SU-DHL-6 (cell line): ENCODE measurements at regions not wholly inside any gene's neighbourhood (a gene's known extent, or its start where the extent isn't known, plus 50 kb on each side); places are given as distances from the start of the nearest gene placed in this dataset.
A peak's percentile ranks its signal among the peaks of the same experiment; 100 is the strongest.

ENCODE experiments used
- H2AFZ ChIP-seq: fragments of 200-600 bp; sonication (generic); 2 replicates; pipeline ENCODE4 v1.6.1; 2014; ENCODE audit warnings: low read depth, mild to moderate bottlenecking, moderate library complexity, mixed read lengths, antibody characterized with exemption, low read length; ENCODE audit not compliant: severe bottlenecking
- H3F3A ChIP-seq: fragments of 200-600 bp; shearing (Covaris generic); 2 replicates; pipeline ENCODE4 v1.6.0; 2016; ENCODE audit warnings: antibody characterized with exemption, mild to moderate bottlenecking; ENCODE audit not compliant: insufficient read depth
- H3K27ac ChIP-seq: fragments of 200-600 bp; sonication (generic); 2 replicates; pipeline ENCODE4 v1.5.1; 2016; ENCODE audit warnings: low read depth, mild to moderate bottlenecking, low read length, moderate library complexity, mixed read lengths
- H3K27me3 ChIP-seq: fragments of 200-600 bp; sonication (generic), shearing (Covaris generic); 2 replicates; pipeline ENCODE4 v1.6.0; 2014; ENCODE audit warnings: mild to moderate bottlenecking, low read length
- H3K36me3 ChIP-seq: fragments of 200-600 bp; sonication (generic); 2 replicates; pipeline ENCODE4 v1.6.1; 2014; ENCODE audit warnings: mild to moderate bottlenecking, low read length, mixed read lengths
- H3K4me2 ChIP-seq: fragments of 300-600, 200-600 bp; shearing (Covaris generic), sonication (generic); 2 replicates; pipeline ENCODE4 v1.6.0; 2014; ENCODE audit warnings: low read length, low read depth, mild to moderate bottlenecking; ENCODE audit not compliant: poor library complexity, severe bottlenecking
- H3K4me3 ChIP-seq: fragments of 200-600 bp; sonication (generic); 2 replicates; pipeline ENCODE4 v1.5.1; 2014; ENCODE audit warnings: antibody characterized with exemption, low read length, mild to moderate bottlenecking, mixed read lengths; ENCODE audit not compliant: insufficient read depth, poor library complexity, severe bottlenecking
- H3K79me2 ChIP-seq: fragments of 200-600 bp; sonication (generic); 2 replicates; pipeline ENCODE4 v1.6.1; 2014; ENCODE audit warnings: mild to moderate bottlenecking, low read length, moderate library complexity; ENCODE audit not compliant: insufficient read depth
- H3K9ac ChIP-seq: fragments of 200-600 bp; sonication (generic); 2 replicates; pipeline ENCODE4 v1.7.0; 2014; ENCODE audit warnings: mild to moderate bottlenecking, low read length
- H3K9me2 ChIP-seq: fragments of 200-600 bp; sonication (generic); replicated peaks from 2 replicates; pipeline ENCODE4 v1.6.1; 2014; ENCODE audit warnings: low read length; ENCODE audit not compliant: insufficient read depth
- H3K9me3 ChIP-seq: fragments of 200-600 bp; sonication (generic); 2 replicates; pipeline ENCODE4 v1.6.1; 2014; ENCODE audit warnings: low read length, mixed read lengths; ENCODE audit not compliant: insufficient read depth
- H4K20me1 ChIP-seq: fragments of 200-600 bp; sonication (generic); 2 replicates; pipeline ENCODE4 v1.6.1; 2014; ENCODE audit warnings: low read depth, mild to moderate bottlenecking, antibody characterized with exemption, low read length, moderate library complexity, mixed read lengths
- EZH2phosphoT487 ChIP-seq: fragments of 200-600 bp; sonication (generic), shearing (Covaris generic); conservative IDR thresholded peaks from 2 replicates; pipeline ENCODE4 v1.6.1; 2018; ENCODE audit warnings: mild to moderate bottlenecking, antibody characterized with exemption, low read length, moderate library complexity, mixed read lengths
- TF ChIP-seq, protein P1 (sequence below): fragments of 200-600 bp; sonication (generic); IDR thresholded peaks from one replicate; pipeline ENCODE4 v1.5.1; 2017; ENCODE audit warnings: antibody characterized with exemption, mild to moderate bottlenecking, low read length, moderate library complexity; ENCODE audit not compliant: insufficient read depth, poor library complexity, severe bottlenecking

- Histone ChIP-seq H3F3A (no peaks in the 10 kb centered on the region), H3K9ac (no peak overlapping the region), H3K9me2 (no peaks in the 10 kb centered on the region), H3K36me3 (no peaks in the 10 kb centered on the region), H2AFZ (no peak overlapping the region), H3K27me3 (no peaks in the 10 kb centered on the region), H3K4me2 (no peak overlapping the region), H4K20me1 (no peaks in the 10 kb centered on the region), H3K4me3 (no peak overlapping the region), H3K9me3 (no peaks in the 10 kb centered on the region), H3K27ac (no peak overlapping the region), H3K79me2 (no peaks in the 10 kb centered on the region)
- no peak for TF ChIP-seq EZH2phosphoT487
- TF ChIP-seq, protein P1, sequence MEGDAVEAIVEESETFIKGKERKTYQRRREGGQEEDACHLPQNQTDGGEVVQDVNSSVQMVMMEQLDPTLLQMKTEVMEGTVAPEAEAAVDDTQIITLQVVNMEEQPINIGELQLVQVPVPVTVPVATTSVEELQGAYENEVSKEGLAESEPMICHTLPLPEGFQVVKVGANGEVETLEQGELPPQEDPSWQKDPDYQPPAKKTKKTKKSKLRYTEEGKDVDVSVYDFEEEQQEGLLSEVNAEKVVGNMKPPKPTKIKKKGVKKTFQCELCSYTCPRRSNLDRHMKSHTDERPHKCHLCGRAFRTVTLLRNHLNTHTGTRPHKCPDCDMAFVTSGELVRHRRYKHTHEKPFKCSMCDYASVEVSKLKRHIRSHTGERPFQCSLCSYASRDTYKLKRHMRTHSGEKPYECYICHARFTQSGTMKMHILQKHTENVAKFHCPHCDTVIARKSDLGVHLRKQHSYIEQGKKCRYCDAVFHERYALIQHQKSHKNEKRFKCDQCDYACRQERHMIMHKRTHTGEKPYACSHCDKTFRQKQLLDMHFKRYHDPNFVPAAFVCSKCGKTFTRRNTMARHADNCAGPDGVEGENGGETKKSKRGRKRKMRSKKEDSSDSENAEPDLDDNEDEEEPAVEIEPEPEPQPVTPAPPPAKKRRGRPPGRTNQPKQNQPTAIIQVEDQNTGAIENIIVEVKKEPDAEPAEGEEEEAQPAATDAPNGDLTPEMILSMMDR = peak; percentile 87
These were observed 174.5 kb downstream of the KATNAL1 start for GRCh38 chr13:30132623-30133553.

GRCh38 chr13:30129411-30129810 lies 177.9 kb downstream of the KATNAL1 start:
- no peaks in the 10 kb centered on the region for H4K20me1 ChIP-seq
- no peak overlapping the region for H3K4me2 ChIP-seq
- no peaks in the 10 kb centered on the region for H3K36me3 ChIP-seq
- H3K9ac ChIP-seq = no peak overlapping the region
- H3K27ac ChIP-seq = no peak overlapping the region
- no peaks in the 10 kb centered on the region for H3K27me3 ChIP-seq
- no peak overlapping the region for H2AFZ ChIP-seq
- H3K9me2 ChIP-seq = no peaks in the 10 kb centered on the region
- H3F3A ChIP-seq = no peaks in the 10 kb centered on the region
- no peaks in the 10 kb centered on the region for H3K9me3 ChIP-seq
- H3K79me2 ChIP-seq = no peaks in the 10 kb centered on the region
- TF ChIP-seq, protein P1 = no peak
- TF ChIP-seq EZH2phosphoT487 = no peak
- H3K4me3 ChIP-seq = no peak overlapping the region

DNA sequence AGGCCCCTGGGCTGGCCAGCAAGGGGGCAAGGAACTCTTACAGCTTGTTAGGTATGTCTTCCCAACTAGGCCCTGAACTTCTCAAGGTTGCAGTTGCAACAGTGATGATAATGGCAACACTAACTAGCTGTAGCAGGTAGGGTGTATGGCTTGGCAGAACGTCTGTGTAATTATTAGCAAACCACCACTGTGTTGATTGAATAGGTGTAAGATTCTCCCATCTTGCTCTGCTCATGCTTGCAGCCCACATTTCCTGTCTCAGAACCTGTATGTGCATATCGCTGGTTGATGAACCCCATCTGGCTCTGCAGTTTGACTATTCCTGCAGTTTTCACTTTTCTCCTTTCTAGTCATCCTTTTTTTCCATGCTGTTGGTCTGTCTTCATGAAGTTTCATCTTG lies 178.8 kb downstream of the KATNAL1 start:
- Histone ChIP-seq H3K4me2 (no peak overlapping the region), H3F3A (no peaks in the 10 kb centered on the region), H3K9ac (no peak overlapping the region), H2AFZ (no peak overlapping the region), H3K4me3 (no peak overlapping the region), H3K36me3 (no peaks in the 10 kb centered on the region), H3K27me3 (no peaks in the 10 kb centered on the region), H3K27ac (no peak overlapping the region), H3K9me3 (no peaks in the 10 kb centered on the region), H3K9me2 (no peaks in the 10 kb centered on the region), H4K20me1 (no peaks in the 10 kb centered on the region), H3K79me2 (no peaks in the 10 kb centered on the region)
- TF ChIP-seq, protein P1 = no peak
- no peak for TF ChIP-seq EZH2phosphoT487
